ENCODE measurements at regions not wholly inside any gene's neighbourhood (a gene's known extent, or its start where the extent isn't known, plus 50 kb on each side); places are given as distances from the start of the nearest gene placed in this dataset.

GRCh38 chr16:52634104-52634503 is 87.2 kb upstream of the TOX3 start:
- ChIA-PET POLR2A (no interaction called here), CTCF (no interaction called here)
- DNase-seq (ENCODE audit: extremely low spot score): no peak
- TF ChIP-seq CTCF (IDR thresholded peaks at IDR 0.05; ENCODE audit: control extremely low read depth, extremely low read depth, low read depth, missing control alignments): no peak

GRCh38 chr16:52633230-52633629 is 86.3 kb upstream of the TOX3 start:
- DNase-seq (ENCODE audit: extremely low spot score): no peak
- no peak for TF ChIP-seq CTCF (IDR thresholded peaks at IDR 0.05; ENCODE audit: control extremely low read depth, extremely low read depth, low read depth, missing control alignments)
- ChIA-PET POLR2A (no interaction called here), CTCF (no interaction called here)

GRCh38 chr16:52631711-52632110 is 84.8 kb upstream of the TOX3 start:
- POLR2A ChIA-PET: no interaction called here
- no peak for TF ChIP-seq CTCF (IDR thresholded peaks at IDR 0.05; ENCODE audit: control extremely low read depth, extremely low read depth, low read depth, missing control alignments)
- CTCF ChIA-PET: no interaction called here
- no peak for DNase-seq (ENCODE audit: extremely low spot score)

- DNase-seq (ENCODE audit: extremely low spot score): no peak
- POLR2A ChIA-PET: no interaction called here
- CTCF ChIA-PET: no interaction called here
- TF ChIP-seq CTCF (IDR thresholded peaks at IDR 0.05; ENCODE audit: control extremely low read depth, extremely low read depth, low read depth, missing control alignments): no peak
These were observed 83.8 kb upstream of the TOX3 start for GRCh38 chr16:52630711-52631110.

GRCh38 chr16:52629296-52629695 is 82.4 kb upstream of the TOX3 start:
- CTCF ChIA-PET: no interaction called here
- no peak for TF ChIP-seq CTCF (IDR thresholded peaks at IDR 0.05; ENCODE audit: control extremely low read depth, extremely low read depth, low read depth, missing control alignments)
- no peak for DNase-seq (ENCODE audit: extremely low spot score)
- POLR2A ChIA-PET: no interaction called here

GRCh38 chr16:52624891-52625290 is 77.9 kb upstream of the TOX3 start:
- POLR2A ChIA-PET: no interaction called here
- TF ChIP-seq CTCF (IDR thresholded peaks at IDR 0.05; ENCODE audit: control extremely low read depth, extremely low read depth, low read depth, missing control alignments): no peak
- DNase-seq (ENCODE audit: extremely low spot score): no peak
- CTCF ChIA-PET: no interaction called here

GRCh38 chr16:52621651-52622050 is 74.7 kb upstream of the TOX3 start:
- TF ChIP-seq CTCF (IDR thresholded peaks at IDR 0.05; ENCODE audit: control extremely low read depth, extremely low read depth, low read depth, missing control alignments): no peak
- ChIA-PET POLR2A (no interaction called here), CTCF (no interaction called here)
- DNase-seq (ENCODE audit: extremely low spot score): no peak

All from GM10248 (cell line).